ENCODE measurements at regions not wholly inside any gene's neighbourhood (a gene's known extent, or its start where the extent isn't known, plus 50 kb on each side); places are given as distances from the start of the nearest gene placed in this dataset.

GRCh38 chr12:83528571-83528970, 841.9 kb downstream of the TMTC2 start (continued):
- TF ChIP-seq ZFP69B (tag by site-specific recombination; IDR thresholded peaks at IDR 0.05) (no peak), KLF7 (tag by site-specific recombination; IDR thresholded peaks at IDR 0.05; ENCODE audit: borderline replicate concordance) (no peak), ZNF76 (tag by site-specific recombination; IDR thresholded peaks at IDR 0.05; ENCODE audit: borderline replicate concordance, low read depth) (no peak), ZNF621 (tag by site-specific recombination; IDR thresholded peaks at IDR 0.05) (no peak)

GRCh38 chr12:83527810-83528209, 841.1 kb downstream of the TMTC2 start:
- no peak for TF ChIP-seq ZNF350 (tag by site-specific recombination; IDR thresholded peaks at IDR 0.05)
- no peak for TF ChIP-seq ZNF560 (tag by site-specific recombination; IDR thresholded peaks at IDR 0.05; ENCODE audit: borderline replicate concordance)
- TF ChIP-seq ZNF366 (tag by site-specific recombination; conservative IDR thresholded peaks at IDR 0.05) = no peak
- TF ChIP-seq MZF1 (tag by site-specific recombination; IDR thresholded peaks at IDR 0.05; ENCODE audit: borderline replicate concordance) = no peak
- no peak for TF ChIP-seq ZBTB8A (tag by site-specific recombination; IDR thresholded peaks at IDR 0.05)
- TF ChIP-seq ZNF549 (tag by site-specific recombination; IDR thresholded peaks at IDR 0.05) = no peak
- no peak for TF ChIP-seq ZNF426 (tag by site-specific recombination; IDR thresholded peaks at IDR 0.05)
- no peak for TF ChIP-seq ZBTB6 (tag by site-specific recombination; IDR thresholded peaks at IDR 0.05)
- TF ChIP-seq ZNF239 (tag by site-specific recombination; IDR thresholded peaks at IDR 0.05) = no peak
- TF ChIP-seq ZBTB20 (tag by site-specific recombination; IDR thresholded peaks at IDR 0.05) = no peak
- CTCF ChIA-PET = no interaction called here

GRCh38 chr12:83515306-83516026, 828.8 kb downstream of the TMTC2 start:
- TF ChIP-seq ZNF2 (tag by site-specific recombination; IDR thresholded peaks at IDR 0.05) (no peak), ZNF76 (tag by site-specific recombination; IDR thresholded peaks at IDR 0.05; ENCODE audit: borderline replicate concordance, low read depth) (no peak), SP2 (tag by site-specific recombination; IDR thresholded peaks at IDR 0.05) (no peak), ZNF548 (tag by site-specific recombination; IDR thresholded peaks at IDR 0.05) (no peak), ZNF830 (tag by site-specific recombination; IDR thresholded peaks at IDR 0.05; ENCODE audit: low read depth) (no peak), ZNF549 (tag by site-specific recombination; IDR thresholded peaks at IDR 0.05) (no peak), ZNF175 (tag by site-specific recombination; IDR thresholded peaks at IDR 0.05) (no peak), ZNF248 (tag by site-specific recombination; IDR thresholded peaks at IDR 0.05) (no peak), IKZF3 (tag by site-specific recombination; IDR thresholded peaks at IDR 0.05) (no peak), ZNF621 (tag by site-specific recombination; IDR thresholded peaks at IDR 0.05) (no peak), ZNF10 (tag by site-specific recombination; IDR thresholded peaks at IDR 0.05) (no peak), FEZF1 (tag by site-specific recombination; IDR thresholded peaks at IDR 0.05) (no peak)
- CTCF ChIA-PET = no interaction called here

More at GRCh38 chr12:83527810-83528209, 841.1 kb downstream of the TMTC2 start:
- Histone ChIP-seq H3K4me3 (ENCODE audit: low read depth, low read length) (no peak overlapping the region), H3K9me3 (ENCODE audit: control insufficient read depth, insufficient read depth, low read depth, low read length) (no peaks in the 10 kb centered on the region), H3K36me3 (ENCODE audit: control insufficient read depth in 2 of 2, insufficient read depth in 1 of 2, low read length in 2 of 2) (no peaks in the 10 kb centered on the region), H3K4me1 (ENCODE audit: control insufficient read depth, insufficient read depth, low read length) (no peaks in the 10 kb centered on the region), H3K27ac (ENCODE audit: extremely low read depth, low read depth, low read length) (no peak overlapping the region)
- POLR2A ChIA-PET = no interaction called here

More at GRCh38 chr12:83515306-83516026, 828.8 kb downstream of the TMTC2 start:
- H3K27ac ChIP-seq (ENCODE audit: extremely low read depth, low read depth, low read length) = no peak overlapping the region
- POLR2A ChIA-PET = no interaction called here
- no peaks in the 10 kb centered on the region for H3K9me3 ChIP-seq (ENCODE audit: control insufficient read depth, insufficient read depth, low read depth, low read length)
- H3K4me1 ChIP-seq (ENCODE audit: control insufficient read depth, insufficient read depth, low read length) = no peaks in the 10 kb centered on the region
- no peak overlapping the region for H3K4me3 ChIP-seq (ENCODE audit: low read depth, low read length)
- H3K36me3 ChIP-seq (ENCODE audit: control insufficient read depth in 2 of 2, insufficient read depth in 1 of 2, low read length in 2 of 2) = no peaks in the 10 kb centered on the region
